GM18858 (cell line): ENCODE measurements at regions not wholly inside any gene's neighbourhood (a gene's known extent, or its start where the extent isn't known, plus 50 kb on each side); places are given as distances from the start of the nearest gene placed in this dataset.
A peak's percentile ranks its signal among the peaks of the same experiment; 100 is the strongest.

Experiments used
- ATAC-seq: cut with Tn5 transposase; IDR thresholded peaks from one replicate; pipeline ENCODE4 v1.9.1; 2021; ENCODE audit not compliant: unreplicated experiment

DNA sequence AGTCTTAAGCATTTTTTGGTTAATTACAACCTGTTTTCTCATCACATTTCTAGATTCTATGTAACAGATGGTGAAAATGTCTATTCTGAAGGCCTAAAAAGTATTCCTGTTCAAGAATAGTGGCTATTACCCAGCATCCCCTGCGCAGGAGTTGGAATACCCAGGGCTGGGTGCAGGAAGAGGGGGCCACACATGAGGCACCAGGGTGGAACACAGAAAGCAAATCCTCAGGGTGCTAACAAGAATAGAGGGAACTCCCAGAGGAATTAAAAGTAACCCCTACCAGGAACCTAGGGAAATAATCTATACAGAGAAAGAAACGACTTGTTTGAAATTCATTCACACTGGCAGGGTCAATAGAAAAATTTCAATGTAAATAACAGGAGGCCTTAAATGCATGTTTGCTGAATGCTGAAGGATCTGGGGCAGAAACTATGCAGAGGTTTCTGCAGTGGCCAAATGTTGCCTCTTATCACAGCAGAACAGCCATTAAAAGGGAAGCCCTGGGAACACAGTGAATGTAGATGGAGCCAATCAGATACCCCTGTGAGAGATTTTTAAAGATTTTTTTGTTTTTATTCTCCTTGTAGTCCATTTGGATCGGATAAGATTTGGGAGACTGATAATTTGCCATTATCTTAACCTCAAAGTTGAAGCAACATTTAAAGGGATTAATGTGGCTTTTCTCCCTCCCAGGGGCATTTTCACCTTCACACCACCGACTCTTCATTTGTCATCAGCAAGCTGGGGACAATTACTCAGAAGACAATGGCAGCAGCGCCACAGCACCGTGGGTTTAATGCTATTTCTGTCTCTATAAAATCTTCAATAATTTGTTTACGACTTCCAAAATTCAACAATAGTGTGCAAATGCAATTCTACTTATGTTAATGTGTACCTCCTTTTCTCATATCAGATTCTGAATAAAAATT, 196.0 kb upstream of the PSMD7 start:
- no peak for ATAC-seq

GRCh38 chr16:74099530-74099929, 197.1 kb upstream of the PSMD7 start:
- ATAC-seq, result no peak

DNA sequence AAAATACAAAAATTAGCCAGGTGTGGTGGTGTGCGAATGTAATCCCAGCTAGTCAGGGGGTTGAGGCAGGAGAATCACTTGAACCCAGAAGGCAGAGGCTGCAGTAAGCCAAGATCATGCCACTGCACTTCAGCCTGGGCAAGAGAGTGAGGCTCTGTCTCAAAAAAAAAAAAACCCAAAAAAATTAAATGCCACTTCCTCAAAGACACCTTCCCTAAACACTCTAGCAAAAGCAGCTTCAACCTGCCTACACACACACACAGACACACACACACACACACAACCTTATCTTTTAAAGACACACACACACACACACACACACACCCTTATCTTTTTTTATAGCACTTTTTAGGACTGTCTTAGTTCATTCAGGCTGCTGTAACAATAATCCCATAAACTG, 201.7 kb upstream of the PSMD7 start:
- no peak for ATAC-seq

GRCh38 chr16:74094514-74094913, 202.1 kb upstream of the PSMD7 start:
- no peak for ATAC-seq

GRCh38 chr16:74092336-74092735, 204.3 kb upstream of the PSMD7 start:
- ATAC-seq, result no peak

- no peak for ATAC-seq
Measured at GRCh38 chr16:74090871-74091270, 205.7 kb upstream of the PSMD7 start.

- no peak for ATAC-seq
Measured at GRCh38 chr16:74083541-74083940, 213.1 kb upstream of the PSMD7 start.

DNA sequence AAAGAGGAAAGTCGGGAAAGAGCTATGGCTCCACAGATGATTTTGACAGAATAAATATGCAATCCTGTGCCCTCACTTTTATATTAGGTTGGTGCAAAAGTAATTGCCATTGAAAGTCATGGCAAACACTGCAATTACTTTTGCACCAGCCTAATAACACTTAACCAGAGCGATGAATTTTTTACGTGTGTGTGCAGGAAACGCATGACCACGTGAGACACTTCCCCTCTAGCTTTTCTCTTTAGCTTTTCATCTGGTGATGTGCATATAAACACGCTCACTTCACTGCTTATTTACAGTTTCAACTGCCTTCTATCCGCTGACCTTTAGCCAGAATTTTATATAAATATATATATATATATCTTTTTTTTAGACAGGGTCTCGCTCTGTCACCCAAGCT, 216.3 kb upstream of the PSMD7 start:
- ATAC-seq, result no peak

- peak; percentile 51 for ATAC-seq
Measured at GRCh38 chr16:74079232-74079586, 217.4 kb upstream of the PSMD7 start.

DNA sequence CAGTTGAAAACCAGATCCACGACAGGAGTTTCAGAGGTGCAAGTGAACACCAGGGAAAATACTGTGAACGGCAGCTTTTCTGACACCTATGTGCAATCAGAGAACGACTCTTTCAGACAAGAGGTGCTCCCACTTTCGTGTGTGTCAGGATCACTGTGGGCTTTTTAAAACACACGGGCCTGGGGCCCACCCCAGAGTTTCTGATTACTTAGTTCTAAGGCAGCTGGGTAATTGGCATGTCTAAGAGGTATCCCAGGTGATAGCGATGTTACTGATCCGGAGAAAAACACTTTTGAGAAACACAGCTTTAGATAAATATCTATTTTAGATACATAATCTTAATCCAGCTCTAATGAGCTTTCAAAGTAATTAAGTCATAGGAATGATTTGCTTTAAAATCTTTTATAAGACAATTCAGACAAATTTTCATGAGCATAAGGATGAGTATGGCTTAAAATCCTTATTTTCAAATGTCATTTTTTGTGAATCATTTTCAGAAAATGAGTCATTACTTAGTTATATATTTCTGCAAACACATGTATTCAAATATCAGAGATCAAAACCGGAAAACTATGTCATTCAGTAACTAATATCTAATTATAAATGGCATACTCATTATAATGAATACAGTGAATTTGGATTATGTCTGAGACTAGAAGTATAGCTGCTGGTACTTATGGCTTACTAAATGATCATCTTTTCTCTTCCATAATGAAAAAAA, 217.9 kb upstream of the PSMD7 start:
- peak; percentile 30 for ATAC-seq

GRCh38 chr16:74076568-74076967, 220.0 kb upstream of the PSMD7 start:
- no peak for ATAC-seq

DNA sequence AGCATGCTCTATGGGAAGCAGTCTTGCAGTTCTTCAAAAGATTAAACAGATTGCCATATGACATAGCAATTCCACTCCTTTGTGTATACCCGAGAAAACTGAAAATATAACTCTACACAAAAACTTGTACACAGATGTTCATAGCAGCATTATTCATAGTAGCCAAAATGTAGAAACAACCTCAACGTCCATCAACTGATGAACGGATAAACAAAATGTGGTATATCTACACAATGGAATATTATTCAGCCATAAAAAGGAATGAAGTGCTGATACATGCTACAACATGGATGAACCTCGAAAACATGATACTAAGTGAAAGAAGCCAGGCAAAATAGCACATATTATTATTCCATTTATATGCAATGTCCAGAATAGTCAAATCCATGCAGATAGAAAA, 221.2 kb upstream of the PSMD7 start:
- ATAC-seq, result no peak

DNA sequence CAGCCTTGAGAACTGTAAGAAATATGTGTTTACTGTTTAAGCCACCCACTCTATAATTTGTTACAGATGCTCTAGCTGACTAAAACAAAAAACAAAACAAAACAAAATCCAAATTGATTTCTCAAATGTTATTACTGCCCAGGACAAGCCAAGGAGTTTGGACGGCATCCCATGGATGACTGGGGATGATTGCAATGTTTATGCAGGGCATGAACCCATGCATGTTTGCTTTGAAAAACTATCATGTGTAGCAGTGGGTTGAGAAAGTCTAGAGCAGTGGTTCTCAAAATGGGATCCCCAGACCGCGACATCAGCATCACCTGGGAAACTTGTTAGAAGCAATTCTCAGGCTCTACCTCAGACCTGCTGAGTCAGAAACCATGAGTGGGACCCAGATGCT, 223.2 kb upstream of the PSMD7 start:
- no peak for ATAC-seq

- no peak for ATAC-seq
Measured at GRCh38 chr16:74071996-74072535, 224.5 kb upstream of the PSMD7 start.

- ATAC-seq, result no peak
Measured at GRCh38 chr16:74070237-74070636, 226.4 kb upstream of the PSMD7 start.

- no peak for ATAC-seq
Measured at GRCh38 chr16:74064120-74064735, 232.4 kb upstream of the PSMD7 start.

- no peak for ATAC-seq
Measured at GRCh38 chr16:74053826-74054225, 242.8 kb upstream of the PSMD7 start.

GRCh38 chr16:74053312-74053711, 243.3 kb upstream of the PSMD7 start:
- ATAC-seq, result no peak

DNA sequence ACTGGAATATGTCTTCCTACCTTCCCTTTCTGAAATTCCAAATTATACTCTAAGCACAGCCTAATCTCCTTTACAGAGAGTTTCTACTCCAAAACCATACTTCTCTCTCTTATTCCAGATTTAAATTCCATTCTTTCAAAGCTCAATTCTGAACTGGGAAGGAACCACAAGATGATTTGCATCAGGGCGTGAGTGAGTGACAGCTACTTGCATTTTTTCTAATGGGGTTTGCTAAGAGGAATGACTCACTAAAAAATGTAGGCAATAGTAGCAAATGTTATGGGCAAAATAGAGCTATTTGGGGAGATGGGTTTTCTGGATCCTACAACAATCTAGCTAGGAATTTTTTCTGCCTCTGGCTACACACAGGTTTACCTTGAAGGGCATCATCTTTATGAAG, 244.6 kb upstream of the PSMD7 start:
- no peak for ATAC-seq

- ATAC-seq, result no peak
Measured at GRCh38 chr16:74049027-74049426, 247.6 kb upstream of the PSMD7 start.

- ATAC-seq, result no peak
Measured at GRCh38 chr16:74046524-74046923, 250.1 kb upstream of the PSMD7 start.

GRCh38 chr16:74045513-74045912, 251.1 kb upstream of the PSMD7 start:
- ATAC-seq, result no peak
